GM12892 (cell line): ENCODE measurements at regions not wholly inside any gene's neighbourhood (a gene's known extent, or its start where the extent isn't known, plus 50 kb on each side); places are given as distances from the start of the nearest gene placed in this dataset.

ENCODE experiments used
- POLR2A ChIP-seq: IDR thresholded peaks from 2 replicates; pipeline ENCODE4 v1.6.1; 2011; ENCODE audit warnings: low read depth, low read length, control low read depth
- POLR2AphosphoS5 ChIP-seq: IDR thresholded peaks from 2 replicates; pipeline ENCODE4 v1.6.1; 2011; ENCODE audit warnings: low read depth, low read length, control low read depth
- TAF1 ChIP-seq: IDR thresholded peaks from 2 replicates; pipeline ENCODE4 v1.6.1; 2011; ENCODE audit warnings: low read depth, mild to moderate bottlenecking, control low read depth, low read length, borderline replicate concordance

- TF ChIP-seq POLR2A (no peak), TAF1 (no peak), POLR2AphosphoS5 (no peak)
Observed at GRCh38 chr11:19650467-19650866, 62.2 kb upstream of the NAV2 start.
